ENCODE measurements at regions not wholly inside any gene's neighbourhood (a gene's known extent, or its start where the extent isn't known, plus 50 kb on each side); places are given as distances from the start of the nearest gene placed in this dataset.

- no peaks in the 10 kb centered on the region for H3K79me2 ChIP-seq (ENCODE audit: control insufficient read depth, insufficient read depth, low read length)
- TF ChIP-seq HDGF (IDR thresholded peaks at IDR 0.05): no peak
- TF ChIP-seq HSF1 (IDR thresholded peaks at IDR 0.05; ENCODE audit: low read depth, low read length): no peak
- no peak for TF ChIP-seq MYB (IDR thresholded peaks at IDR 0.05; ENCODE audit: borderline replicate concordance, low read depth, low read length)
- no peak for TF ChIP-seq BCLAF1 (IDR thresholded peaks at IDR 0.05)
- ChIA-PET SMC1A (ENCODE audit: uncharacterized antibody, unreplicated experiment) (no interaction called here), RAD21 (ENCODE audit: unreplicated experiment) (no interaction called here), POLR2A (no interaction called here), CTCF (no interaction called here)
- H3K36me3 ChIP-seq (ENCODE audit: control insufficient read depth in 2 of 2, insufficient read depth in 2 of 2, low read length in 1 of 2): no peaks in the 10 kb centered on the region
- intact Hi-C loops (cut with micrococcal nuclease; ENCODE audit: unreplicated experiment): no loop called here
- no peaks in the 10 kb centered on the region for H4K20me1 ChIP-seq (ENCODE audit: control insufficient read depth, insufficient read depth)
- ATAC-seq (no peak), DNase-seq (ENCODE audit: low read depth, low spot score) (no peak), FAIRE-seq (no peak)
- no peak overlapping the region for H2AFZ ChIP-seq (ENCODE audit: control insufficient read depth, low read depth, low read length)
- no peak overlapping the region for H3K27ac ChIP-seq (ENCODE audit: control insufficient read depth, insufficient read depth)
- no peaks in the 10 kb centered on the region for H3K27me3 ChIP-seq (replicated peaks in 1 of 2; ENCODE audit: control insufficient read depth in 2 of 2, insufficient read depth in 2 of 2, low read length in 1 of 2)
- H3K9me3 ChIP-seq (replicated peaks; ENCODE audit: control insufficient read depth, insufficient read depth, low read length): no peaks in the 10 kb centered on the region
- no peak overlapping the region for H3K4me3 ChIP-seq
- no peak overlapping the region for H3K9ac ChIP-seq (ENCODE audit: control insufficient read depth, insufficient read depth, low read length)
- 35% methylated on average over 3 of the region's 3 CpGs for WGBS (ENCODE audit: insufficient coverage, insufficient replicate concordance, low lambda C conversion rate, missing lambda C conversion rate)
- no peak overlapping the region for H3K4me2 ChIP-seq (ENCODE audit: control insufficient read depth, insufficient read depth)
- in situ Hi-C loops (cut with MboI): no loop called here
- H3K4me1 ChIP-seq (ENCODE audit: control insufficient read depth, insufficient read depth, low read length): no peaks in the 10 kb centered on the region
- BruUV-seq (replicated peaks): no TSS peak
These were observed 310.6 kb upstream of the EDIL3 start for GRCh38 chr5:84695330-84695729.
